ENCODE measurements at regions not wholly inside any gene's neighbourhood (a gene's known extent, or its start where the extent isn't known, plus 50 kb on each side); places are given as distances from the start of the nearest gene placed in this dataset.

DNA sequence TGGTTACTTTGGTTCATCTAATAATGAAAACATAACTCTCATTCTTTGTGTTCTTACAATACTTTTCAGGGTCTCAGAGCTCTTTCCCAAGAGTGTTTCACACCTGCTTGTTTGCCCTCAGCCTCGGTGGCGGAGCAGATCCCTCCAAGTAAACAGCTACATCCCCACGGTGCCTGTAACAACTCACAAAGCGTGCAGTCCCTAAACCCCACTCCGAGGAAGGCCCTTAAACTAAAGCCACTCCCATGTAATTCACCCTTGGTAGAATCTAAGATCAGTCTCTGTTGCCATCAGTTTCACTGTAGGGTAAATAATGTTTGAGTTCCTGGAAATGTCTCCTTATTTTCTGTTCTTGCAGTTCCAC, 101.1 kb downstream of the TFAP2A start:
- intact Hi-C loops (cut with micrococcal nuclease) (no loop called here), dilution Hi-C loops (cut with HindIII; ENCODE audit: low sequenced_read_pairs, unreplicated experiment) (no loop called here), in situ Hi-C loops (cut with MboI; ENCODE audit: low sequenced_read_pairs) (no loop called here)
- CTCF ChIA-PET: no interaction called here
- Histone ChIP-seq H2BK20ac (ENCODE audit: low read depth, low read length) (no peak overlapping the region), H2AK9ac (replicated peaks; ENCODE audit: low read depth, low read length, poor library complexity) (no peak overlapping the region), H3K56ac (ENCODE audit: extremely low read depth, insufficient read depth, low read length) (no peak overlapping the region), H3K36me3 (ENCODE audit: control insufficient read depth, insufficient read depth, low read length) (no peaks in the 10 kb centered on the region), H2BK15ac (ENCODE audit: low read depth, low read length) (no peak overlapping the region), H3K18ac (ENCODE audit: low read depth, low read length) (no peak overlapping the region), H4K5ac (ENCODE audit: low read depth, low read length) (no peak overlapping the region), H2AK5ac (ENCODE audit: low read depth, low read length) (no peak overlapping the region), H3K23ac (ENCODE audit: low read depth, low read length) (no peak overlapping the region), H3K27me3 (ENCODE audit: control insufficient read depth, insufficient read depth, low read length) (no peaks in the 10 kb centered on the region), H3K4ac (ENCODE audit: low read depth, low read length) (no peak overlapping the region), H3K4me3 (ENCODE audit: insufficient read depth, low read depth, low read length) (no peak overlapping the region), H4K91ac (ENCODE audit: insufficient read depth, low read depth, low read length) (no peak overlapping the region), H3K4me1 (ENCODE audit: control insufficient read depth, insufficient read depth, low read length) (no peaks in the 10 kb centered on the region), H3K14ac (replicated peaks; ENCODE audit: low read depth, low read length) (no peak overlapping the region), H2AFZ (replicated peaks; ENCODE audit: low read length, poor library complexity) (no peak overlapping the region), H4K20me1 (ENCODE audit: insufficient read depth, low read length) (no peaks in the 10 kb centered on the region), H3K4me2 (ENCODE audit: low read depth, low read length) (no peak overlapping the region), H2BK120ac (ENCODE audit: low read depth, low read length) (no peak overlapping the region), H3K79me1 (ENCODE audit: low read depth in 1 of 2, low read length in 2 of 2) (no peaks in the 10 kb centered on the region), H3K9me3 (ENCODE audit: control insufficient read depth, insufficient read depth, low read length) (peaks cover 4% of the 10 kb centered on the region; the same call in 1 of the 2 replicates), H4K8ac (ENCODE audit: low read depth in 2 of 2, low read length in 2 of 2) (no peak overlapping the region), H3K9ac (ENCODE audit: low read depth, low read length) (no peak overlapping the region), H2BK5ac (ENCODE audit: low read depth, low read length, poor library complexity, severe bottlenecking) (no peak overlapping the region), H3K27ac (ENCODE audit: insufficient read depth, low read length) (no peak overlapping the region), H3K9me1 (ENCODE audit: insufficient read depth, low read length) (no peaks in the 10 kb centered on the region)
- no TSS peak for BruUV-seq (replicated peaks)
- POLR2A ChIA-PET (ENCODE audit: unreplicated experiment): no interaction called here
- DNase-seq (no peak), ATAC-seq (ENCODE audit: low read depth) (no peak)
- TF ChIP-seq MAZ (IDR thresholded peaks at IDR 0.05; ENCODE audit: borderline replicate concordance, low read depth, low read length) (no peak), MAFK (IDR thresholded peaks at IDR 0.05; ENCODE audit: low read depth, low read length) (no peak), SMC3 (IDR thresholded peaks at IDR 0.05; ENCODE audit: low read depth, low read length) (no peak)
- TF ChIP-seq, protein P1, sequence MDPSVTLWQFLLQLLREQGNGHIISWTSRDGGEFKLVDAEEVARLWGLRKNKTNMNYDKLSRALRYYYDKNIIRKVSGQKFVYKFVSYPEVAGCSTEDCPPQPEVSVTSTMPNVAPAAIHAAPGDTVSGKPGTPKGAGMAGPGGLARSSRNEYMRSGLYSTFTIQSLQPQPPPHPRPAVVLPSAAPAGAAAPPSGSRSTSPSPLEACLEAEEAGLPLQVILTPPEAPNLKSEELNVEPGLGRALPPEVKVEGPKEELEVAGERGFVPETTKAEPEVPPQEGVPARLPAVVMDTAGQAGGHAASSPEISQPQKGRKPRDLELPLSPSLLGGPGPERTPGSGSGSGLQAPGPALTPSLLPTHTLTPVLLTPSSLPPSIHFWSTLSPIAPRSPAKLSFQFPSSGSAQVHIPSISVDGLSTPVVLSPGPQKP (IDR thresholded peaks at IDR 0.05; ENCODE audit: borderline replicate concordance, low read depth, low read length): no peak
- TF ChIP-seq, protein P2, sequence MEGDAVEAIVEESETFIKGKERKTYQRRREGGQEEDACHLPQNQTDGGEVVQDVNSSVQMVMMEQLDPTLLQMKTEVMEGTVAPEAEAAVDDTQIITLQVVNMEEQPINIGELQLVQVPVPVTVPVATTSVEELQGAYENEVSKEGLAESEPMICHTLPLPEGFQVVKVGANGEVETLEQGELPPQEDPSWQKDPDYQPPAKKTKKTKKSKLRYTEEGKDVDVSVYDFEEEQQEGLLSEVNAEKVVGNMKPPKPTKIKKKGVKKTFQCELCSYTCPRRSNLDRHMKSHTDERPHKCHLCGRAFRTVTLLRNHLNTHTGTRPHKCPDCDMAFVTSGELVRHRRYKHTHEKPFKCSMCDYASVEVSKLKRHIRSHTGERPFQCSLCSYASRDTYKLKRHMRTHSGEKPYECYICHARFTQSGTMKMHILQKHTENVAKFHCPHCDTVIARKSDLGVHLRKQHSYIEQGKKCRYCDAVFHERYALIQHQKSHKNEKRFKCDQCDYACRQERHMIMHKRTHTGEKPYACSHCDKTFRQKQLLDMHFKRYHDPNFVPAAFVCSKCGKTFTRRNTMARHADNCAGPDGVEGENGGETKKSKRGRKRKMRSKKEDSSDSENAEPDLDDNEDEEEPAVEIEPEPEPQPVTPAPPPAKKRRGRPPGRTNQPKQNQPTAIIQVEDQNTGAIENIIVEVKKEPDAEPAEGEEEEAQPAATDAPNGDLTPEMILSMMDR (conservative IDR thresholded peaks at IDR 0.05; ENCODE audit: low read depth, low read length): no peak
- WGBS, 2 experiments (ENCODE audit: extremely low coverage in 2 of 2, insufficient read length in 1 of 2): 57% methylated on average over 2 of the region's 5 CpGs; no CpG with 5 or more reads in 1 of the 2 experiments
